HFFc6 (cell line): ENCODE measurements at regions not wholly inside any gene's neighbourhood (a gene's known extent, or its start where the extent isn't known, plus 50 kb on each side); places are given as distances from the start of the nearest gene placed in this dataset.
"Not testable (repeated sequence)": the region's sequence is repeated elsewhere in the genome, so short reads cannot be mapped to it uniquely, and the experiment has no call there.

Experiments used
- DNase-seq: peaks from one replicate; pipeline ENCODE4 v3.0.0-alpha.2; 2018
- H3K27ac Mint-ChIP-seq: 2 replicates; pipeline ENCODE4 v1.8.0; 2020; ENCODE audit warnings: mild to moderate bottlenecking, mixed read lengths
- H3K27me3 Mint-ChIP-seq: 2 replicates; pipeline ENCODE4 v1.8.0; 2021; ENCODE audit warnings: mild to moderate bottlenecking, moderate library complexity, mixed read lengths; ENCODE audit not compliant: insufficient read depth
- H3K36me3 Mint-ChIP-seq: 2 replicates; pipeline ENCODE4 v1.8.0; 2021; ENCODE audit warnings: low read depth, mixed read lengths
- H3K4me1 Mint-ChIP-seq: 2 replicates; pipeline ENCODE4 v1.8.0; 2020; ENCODE audit warnings: low read depth, mixed read lengths
- H3K4me3 Mint-ChIP-seq: 2 replicates; pipeline ENCODE4 v1.8.0; 2020; ENCODE audit warnings: mild to moderate bottlenecking, moderate library complexity, mixed read lengths
- H3K9me3 Mint-ChIP-seq: 2 replicates; pipeline ENCODE4 v1.8.0; 2020; ENCODE audit warnings: mild to moderate bottlenecking, mixed read lengths
- CTCF ChIP-seq: fragments of 200-600 bp; sonication (generic); IDR thresholded peaks from 2 replicates; pipeline ENCODE4 v1.5.0; 2021; ENCODE audit warnings: antibody characterized with exemption, mild to moderate bottlenecking

GRCh38 chrX:139423186-139423585, 107.4 kb upstream of the F9 start:
- Mint-ChIP-seq H3K36me3 (no peaks in the 10 kb centered on the region), H3K9me3 (peaks cover 15% of the 10 kb centered on the region), H3K27ac (no peak overlapping the region), H3K4me1 (no peaks in the 10 kb centered on the region), H3K4me3 (no peak overlapping the region), H3K27me3 (no peaks in the 10 kb centered on the region)
- TF ChIP-seq CTCF: no peak
- DNase-seq: no peak

- DNase-seq, H3K4me1 Mint-ChIP-seq, H3K36me3 Mint-ChIP-seq: not testable (repeated sequence)
Measured at GRCh38 chrX:139398258-139398657, 132.3 kb upstream of the F9 start.

GRCh38 chrX:139388254-139388653, 142.3 kb upstream of the F9 start:
- Mint-ChIP-seq H3K4me1 (no peaks in the 10 kb centered on the region), H3K36me3 (no peaks in the 10 kb centered on the region), H3K27ac (no peak overlapping the region), H3K9me3 (no peaks in the 10 kb centered on the region), H3K4me3 (no peak overlapping the region), H3K27me3 (no peaks in the 10 kb centered on the region)
- no peak for TF ChIP-seq CTCF
- DNase-seq: no peak

More at GRCh38 chrX:139398258-139398657, 132.3 kb upstream of the F9 start:
- H3K4me3 Mint-ChIP-seq, H3K27me3 Mint-ChIP-seq, H3K27ac Mint-ChIP-seq, H3K9me3 Mint-ChIP-seq: not testable (repeated sequence)

- Mint-ChIP-seq H3K27ac (no peak overlapping the region), H3K4me1 (no peaks in the 10 kb centered on the region), H3K27me3 (no peaks in the 10 kb centered on the region; the same call in 1 of the 2 replicates), H3K9me3 (peaks cover 3% of the 10 kb centered on the region; the same call in 1 of the 2 replicates), H3K4me3 (no peak overlapping the region), H3K36me3 (no peaks in the 10 kb centered on the region)
- no peak for TF ChIP-seq CTCF
- no peak for DNase-seq
Measured at GRCh38 chrX:139382529-139382928, 148.0 kb upstream of the F9 start.

- not testable (repeated sequence) for H3K27me3 Mint-ChIP-seq, H3K4me3 Mint-ChIP-seq, H3K27ac Mint-ChIP-seq, H3K9me3 Mint-ChIP-seq, H3K4me1 Mint-ChIP-seq, H3K36me3 Mint-ChIP-seq, DNase-seq
Measured at GRCh38 chrX:139376547-139376946, 154.0 kb upstream of the F9 start.

GRCh38 chrX:139360356-139360755, 170.2 kb upstream of the F9 start:
- Mint-ChIP-seq H3K27me3 (no peaks in the 10 kb centered on the region), H3K27ac (no peak overlapping the region), H3K36me3 (no peaks in the 10 kb centered on the region), H3K4me3 (no peak overlapping the region), H3K9me3 (peaks cover 6% of the 10 kb centered on the region), H3K4me1 (no peaks in the 10 kb centered on the region)
- no peak for TF ChIP-seq CTCF
- no peak for DNase-seq

- H3K27me3 Mint-ChIP-seq, H3K9me3 Mint-ChIP-seq, H3K27ac Mint-ChIP-seq, DNase-seq, H3K4me1 Mint-ChIP-seq, H3K4me3 Mint-ChIP-seq, H3K36me3 Mint-ChIP-seq: not testable (repeated sequence)
Measured at GRCh38 chrX:139342594-139342991, 187.9 kb upstream of the F9 start.

- DNase-seq, H3K27me3 Mint-ChIP-seq, H3K36me3 Mint-ChIP-seq, H3K4me1 Mint-ChIP-seq, H3K27ac Mint-ChIP-seq, H3K4me3 Mint-ChIP-seq, H3K9me3 Mint-ChIP-seq: not testable (repeated sequence)
Measured at GRCh38 chrX:139341855-139342593, 188.5 kb upstream of the F9 start.
